ENCODE measurements at regions not wholly inside any gene's neighbourhood (a gene's known extent, or its start where the extent isn't known, plus 50 kb on each side); places are given as distances from the start of the nearest gene placed in this dataset.

GRCh38 chr12:11946161-11946560, 124.6 kb upstream of the BCL2L14 start:
- no peak for DNase-seq (ENCODE audit: low read depth)
- no peak overlapping the region for H3K4me3 ChIP-seq (ENCODE audit: low read depth, low read length)
- TF ChIP-seq CTCF (IDR thresholded peaks at IDR 0.05; ENCODE audit: control insufficient read depth, extremely low read depth, insufficient read depth) = no peak

- no peak for TF ChIP-seq CTCF (IDR thresholded peaks at IDR 0.05; ENCODE audit: control insufficient read depth, extremely low read depth, insufficient read depth)
- no peak overlapping the region for H3K4me3 ChIP-seq (ENCODE audit: low read depth, low read length)
- no peak for DNase-seq (ENCODE audit: low read depth)
Observed at GRCh38 chr12:11947213-11947612, 123.5 kb upstream of the BCL2L14 start.

- no peak overlapping the region for H3K4me3 ChIP-seq (ENCODE audit: low read depth, low read length)
- TF ChIP-seq CTCF (IDR thresholded peaks at IDR 0.05; ENCODE audit: control insufficient read depth, extremely low read depth, insufficient read depth) = no peak
- DNase-seq (ENCODE audit: low read depth) = peak; percentile 17
Observed at GRCh38 chr12:11949738-11950411, 120.9 kb upstream of the BCL2L14 start.

- no peak overlapping the region for H3K4me3 ChIP-seq (ENCODE audit: low read depth, low read length)
- DNase-seq (ENCODE audit: low read depth) = no peak
Observed at GRCh38 chr12:11951209-11951608, 119.5 kb upstream of the BCL2L14 start.

GRCh38 chr12:11953523-11953922, 117.2 kb upstream of the BCL2L14 start:
- no peak for DNase-seq (ENCODE audit: low read depth)
- no peak overlapping the region for H3K4me3 ChIP-seq (ENCODE audit: low read depth, low read length)
- no peak for TF ChIP-seq CTCF (IDR thresholded peaks at IDR 0.05; ENCODE audit: control insufficient read depth, extremely low read depth, insufficient read depth)

More at GRCh38 chr12:11951209-11951608, 119.5 kb upstream of the BCL2L14 start:
- no peak for TF ChIP-seq CTCF (IDR thresholded peaks at IDR 0.05; ENCODE audit: control insufficient read depth, extremely low read depth, insufficient read depth)

GRCh38 chr12:11954181-11954580, 116.6 kb upstream of the BCL2L14 start:
- no peak overlapping the region for H3K4me3 ChIP-seq (ENCODE audit: low read depth, low read length)
- DNase-seq (ENCODE audit: low read depth) = no peak
- no peak for TF ChIP-seq CTCF (IDR thresholded peaks at IDR 0.05; ENCODE audit: control insufficient read depth, extremely low read depth, insufficient read depth)
